Esophagus squamous epithelium (tissue), 4 donors: ENCODE measurements at regions not wholly inside any gene's neighbourhood (a gene's known extent, or its start where the extent isn't known, plus 50 kb on each side); places are given as distances from the start of the nearest gene placed in this dataset.

Experiments used
- CTCF ChIP-seq, 6 experiments: fragments of 450-650 bp in 4 of 6; fragments of 200-600 bp in 2 of 6; sonication (generic) in 2 of 6; IDR thresholded peaks; one replicate each; pipeline ENCODE4 v1.5.1; 2016 to 2019; ENCODE audit warnings: antibody characterized with exemption in 6 of 6, mild to moderate bottlenecking in 4 of 6, moderate library complexity in 4 of 6
- POLR2A ChIP-seq, 4 donors: fragments of 450-650 bp; IDR thresholded peaks; one replicate each; pipeline ENCODE4 v1.6.1; 2017; ENCODE audit warnings: antibody characterized with exemption in 4 of 4, mild to moderate bottlenecking in 4 of 4, moderate library complexity in 3 of 4

- TF ChIP-seq CTCF (IDR thresholded peaks at IDR 0.05), result no peak
- no peak for TF ChIP-seq POLR2A (IDR thresholded peaks at IDR 0.05)
Observed at GRCh38 chr4:33270403-33270802, 2550.2 kb downstream of the PCDH7 start.
